ENCODE measurements at regions not wholly inside any gene's neighbourhood (a gene's known extent, or its start where the extent isn't known, plus 50 kb on each side); places are given as distances from the start of the nearest gene placed in this dataset.

- no peak overlapping the region for H3K4me3 ChIP-seq (replicated peaks in 1 of 4; ENCODE audit: control extremely low read depth in 1 of 4, insufficient read depth in 1 of 4, low read depth in 3 of 4, low read length in 4 of 4)
- no peak overlapping the region for H3K27ac ChIP-seq (ENCODE audit: insufficient read depth, low read length)
- H3K9ac ChIP-seq (ENCODE audit: insufficient read depth, low read length) = no peak overlapping the region
- no peaks in the 10 kb centered on the region for H3K27me3 ChIP-seq (ENCODE audit: control insufficient read depth, insufficient read depth, low read length)
- no peak for DNase-seq (ENCODE audit: low read depth in 2 of 2)
- H3K9me3 ChIP-seq (ENCODE audit: control insufficient read depth, insufficient read depth, low read depth, low read length) = peaks cover 6% of the 10 kb centered on the region
- TF ChIP-seq EZH2 (IDR thresholded peaks at IDR 0.05; ENCODE audit: low read length, missing control alignments) (no peak), CTCF (conservative IDR thresholded peaks at IDR 0.05 in 1 of 2, IDR thresholded peaks at IDR 0.05 in 1 of 2; ENCODE audit: low read depth in 1 of 2, low read length in 2 of 2) (no peak)
- H3K4me2 ChIP-seq (ENCODE audit: extremely low read depth, insufficient read depth, low read length) = no peak overlapping the region
- no peaks in the 10 kb centered on the region for H3K79me2 ChIP-seq (ENCODE audit: control insufficient read depth, insufficient read depth, low read length)
- H2AFZ ChIP-seq (ENCODE audit: low read length) = no peak overlapping the region
- no peaks in the 10 kb centered on the region for H3K4me1 ChIP-seq (ENCODE audit: control insufficient read depth, extremely low read depth, insufficient read depth, low read length)
- H3K36me3 ChIP-seq (ENCODE audit: control insufficient read depth, insufficient read depth, low read length) = no peaks in the 10 kb centered on the region
- no peaks in the 10 kb centered on the region for H4K20me1 ChIP-seq (ENCODE audit: control insufficient read depth, extremely low read depth, insufficient read depth, low read length)
Observed at GRCh38 chr6:167653561-167653960, 173.2 kb upstream of the AFDN start.

DNA sequence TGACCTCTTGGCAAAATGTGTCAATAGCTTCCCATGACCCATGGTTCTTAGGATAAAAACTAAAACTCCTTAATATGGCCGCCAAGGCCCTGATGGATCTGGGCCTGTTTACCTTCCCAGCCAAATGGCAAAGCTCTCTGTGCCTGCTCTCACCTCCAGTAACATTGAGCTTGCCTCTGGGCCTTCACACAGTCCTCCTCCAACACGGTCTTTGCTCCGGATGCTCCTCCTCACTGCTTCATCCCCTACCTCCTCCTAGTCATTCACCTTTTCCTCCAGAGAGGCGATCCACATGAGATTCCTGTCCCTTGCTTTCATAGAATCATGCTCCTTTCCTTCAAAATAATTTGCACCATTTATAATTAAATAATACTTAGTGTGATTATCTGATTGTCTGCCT lies 172.3 kb upstream of the AFDN start:
- H3K79me2 ChIP-seq (ENCODE audit: control insufficient read depth, insufficient read depth, low read length) = no peaks in the 10 kb centered on the region
- no peak for DNase-seq (ENCODE audit: low read depth in 2 of 2)
- no peaks in the 10 kb centered on the region for H3K4me1 ChIP-seq (ENCODE audit: control insufficient read depth, extremely low read depth, insufficient read depth, low read length)
- H2AFZ ChIP-seq (ENCODE audit: low read length) = no peak overlapping the region
- H3K27ac ChIP-seq (ENCODE audit: insufficient read depth, low read length) = no peak overlapping the region
- H4K20me1 ChIP-seq (ENCODE audit: control insufficient read depth, extremely low read depth, insufficient read depth, low read length) = no peaks in the 10 kb centered on the region
- TF ChIP-seq EZH2 (IDR thresholded peaks at IDR 0.05; ENCODE audit: low read length, missing control alignments) (no peak), CTCF (conservative IDR thresholded peaks at IDR 0.05 in 1 of 2, IDR thresholded peaks at IDR 0.05 in 1 of 2; ENCODE audit: low read depth in 1 of 2, low read length in 2 of 2) (no peak)
- H3K4me3 ChIP-seq (replicated peaks in 1 of 4; ENCODE audit: control extremely low read depth in 1 of 4, insufficient read depth in 1 of 4, low read depth in 3 of 4, low read length in 4 of 4) = no peak overlapping the region
- H3K9me3 ChIP-seq (ENCODE audit: control insufficient read depth, insufficient read depth, low read depth, low read length) = peaks cover 6% of the 10 kb centered on the region
- no peak overlapping the region for H3K4me2 ChIP-seq (ENCODE audit: extremely low read depth, insufficient read depth, low read length)
- no peak overlapping the region for H3K9ac ChIP-seq (ENCODE audit: insufficient read depth, low read length)
- H3K27me3 ChIP-seq (ENCODE audit: control insufficient read depth, insufficient read depth, low read length) = no peaks in the 10 kb centered on the region
- no peaks in the 10 kb centered on the region for H3K36me3 ChIP-seq (ENCODE audit: control insufficient read depth, insufficient read depth, low read length)

GRCh38 chr6:167655174-167655821 lies 171.4 kb upstream of the AFDN start:
- Histone ChIP-seq H3K79me2 (ENCODE audit: control insufficient read depth, insufficient read depth, low read length) (no peaks in the 10 kb centered on the region), H3K4me2 (ENCODE audit: extremely low read depth, insufficient read depth, low read length) (no peak overlapping the region), H3K9me3 (ENCODE audit: control insufficient read depth, insufficient read depth, low read depth, low read length) (peaks cover 6% of the 10 kb centered on the region), H3K27me3 (ENCODE audit: control insufficient read depth, insufficient read depth, low read length) (no peaks in the 10 kb centered on the region), H3K4me3 (replicated peaks in 1 of 4; ENCODE audit: control extremely low read depth in 1 of 4, insufficient read depth in 1 of 4, low read depth in 3 of 4, low read length in 4 of 4) (no peak overlapping the region), H3K36me3 (ENCODE audit: control insufficient read depth, insufficient read depth, low read length) (no peaks in the 10 kb centered on the region), H3K27ac (ENCODE audit: insufficient read depth, low read length) (no peak overlapping the region), H3K9ac (ENCODE audit: insufficient read depth, low read length) (no peak overlapping the region), H4K20me1 (ENCODE audit: control insufficient read depth, extremely low read depth, insufficient read depth, low read length) (no peaks in the 10 kb centered on the region), H3K4me1 (ENCODE audit: control insufficient read depth, extremely low read depth, insufficient read depth, low read length) (no peaks in the 10 kb centered on the region), H2AFZ (ENCODE audit: low read length) (no peak overlapping the region)
- no peak for TF ChIP-seq CTCF (conservative IDR thresholded peaks at IDR 0.05 in 1 of 2, IDR thresholded peaks at IDR 0.05 in 1 of 2; ENCODE audit: low read depth in 1 of 2, low read length in 2 of 2)
- TF ChIP-seq EZH2 (IDR thresholded peaks at IDR 0.05; ENCODE audit: low read length, missing control alignments) = no peak
- DNase-seq (ENCODE audit: low read depth in 2 of 2) = no peak

Data from fibroblast of lung (primary cell).